HT1080 (cell line): ENCODE measurements at regions not wholly inside any gene's neighbourhood (a gene's known extent, or its start where the extent isn't known, plus 50 kb on each side); places are given as distances from the start of the nearest gene placed in this dataset.

Experiments used
- DNase-seq: peaks from one replicate; pipeline ENCODE4 v3.0.0-alpha.2; 2015; ENCODE audit warnings: low read depth

DNA sequence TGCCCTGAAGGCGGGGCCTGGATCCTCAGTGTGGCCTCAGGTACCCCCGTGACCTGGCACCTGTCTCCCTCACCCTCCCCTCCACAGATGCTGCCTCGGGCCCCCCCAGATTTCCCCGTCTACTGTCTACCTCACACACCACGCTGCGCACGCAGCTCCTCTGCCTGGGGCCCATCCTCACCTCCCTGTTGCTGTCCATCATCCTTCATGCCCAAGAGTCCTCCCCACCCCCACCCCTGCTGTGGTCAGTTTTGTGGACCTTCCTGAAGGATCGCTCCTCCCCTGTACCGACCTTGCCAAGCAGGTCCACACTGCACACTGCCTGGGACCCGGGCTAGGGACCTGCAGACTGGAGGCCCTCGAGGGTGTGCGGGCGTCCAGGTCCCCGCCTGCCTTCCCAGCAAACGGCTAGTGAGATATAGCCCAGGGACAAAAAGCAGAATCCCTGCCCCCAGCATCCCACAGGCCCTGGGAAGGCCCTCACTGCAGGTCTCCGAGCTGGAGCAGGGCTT, 197.4 kb upstream of the DIO3 start:
- no peak for DNase-seq

GRCh38 chr14:101364503-101365328, 196.6 kb upstream of the DIO3 start:
- no peak for DNase-seq

DNA sequence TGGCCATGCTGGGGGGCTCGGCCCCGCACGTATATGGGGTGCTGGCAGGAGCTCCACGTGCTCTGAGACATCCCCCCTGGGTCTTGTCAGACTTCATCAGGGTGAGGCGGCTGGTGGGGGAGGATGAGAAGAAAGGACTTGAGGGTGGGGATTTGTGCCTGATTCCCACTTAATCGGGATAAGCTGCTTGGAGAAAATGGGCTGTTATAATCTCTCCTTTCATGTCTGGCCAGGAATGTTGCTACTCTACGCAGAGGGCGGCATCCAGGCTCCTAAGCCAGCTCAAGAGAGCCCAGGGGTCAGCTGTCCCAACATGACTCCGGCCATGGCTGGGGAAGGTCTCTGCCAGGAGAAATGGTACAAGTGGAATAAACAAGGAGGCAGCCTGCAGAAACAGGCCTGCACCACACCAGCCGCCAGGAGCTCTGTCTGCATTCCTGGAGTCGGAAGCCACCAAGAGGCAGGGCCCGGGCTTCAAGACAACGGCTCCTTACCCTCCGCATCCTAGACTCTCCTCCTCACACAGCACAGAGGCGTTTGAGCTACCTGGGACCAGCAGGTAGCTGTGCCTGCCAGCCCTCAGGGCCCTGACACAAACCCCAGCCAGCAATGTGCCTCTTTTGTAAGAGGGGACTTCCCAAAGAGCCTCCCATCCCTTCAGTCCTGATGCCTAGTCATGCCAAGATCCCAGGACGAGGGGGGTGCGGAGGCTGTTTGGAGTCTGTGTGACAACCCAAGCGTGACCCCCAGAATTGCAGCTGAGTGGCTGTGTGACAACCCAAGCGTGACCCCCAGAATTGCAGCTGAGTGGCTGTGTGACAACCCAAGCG, 195.8 kb upstream of the DIO3 start:
- no peak for DNase-seq

DNA sequence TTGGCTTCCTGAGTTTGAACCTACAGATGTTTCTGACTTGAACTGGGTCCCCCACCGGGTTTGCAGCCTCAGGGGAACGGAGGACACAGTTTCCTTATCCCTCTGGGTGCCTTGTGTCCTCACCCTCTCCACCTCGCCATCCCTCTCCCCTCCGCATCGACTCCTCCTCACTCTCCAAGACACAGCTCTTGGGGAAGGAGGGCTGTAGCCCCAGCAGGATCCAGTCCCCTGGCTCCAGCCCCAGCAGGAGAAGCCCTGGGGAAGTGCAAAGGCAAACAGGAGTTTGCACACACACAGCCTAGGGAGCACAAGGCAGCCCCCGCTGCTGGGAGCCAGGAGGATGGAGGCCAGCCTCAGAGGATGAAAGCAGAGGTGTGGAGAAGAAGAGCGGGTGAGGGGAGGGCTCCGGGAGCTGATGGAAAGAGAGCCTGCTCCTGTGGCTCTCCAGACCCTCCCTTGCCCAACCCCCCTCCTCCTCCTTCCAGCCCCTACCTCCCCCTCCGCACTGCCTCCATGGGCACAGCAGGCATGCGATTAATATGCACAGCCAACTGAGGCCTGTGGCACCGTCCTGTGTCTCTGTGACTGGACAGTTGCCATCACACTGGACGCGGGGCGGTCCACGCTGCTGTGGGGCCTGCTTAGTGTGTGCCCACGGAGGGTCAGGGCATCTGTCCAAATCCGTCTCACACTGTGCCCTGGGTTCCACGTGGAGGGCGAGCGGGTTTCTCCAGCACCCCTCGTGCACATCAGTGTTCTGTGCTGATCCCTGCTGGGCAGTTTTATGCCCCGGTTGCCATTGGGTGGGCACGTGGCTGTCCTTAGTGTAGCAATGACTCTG, 193.7 kb upstream of the DIO3 start:
- no peak for DNase-seq

DNA sequence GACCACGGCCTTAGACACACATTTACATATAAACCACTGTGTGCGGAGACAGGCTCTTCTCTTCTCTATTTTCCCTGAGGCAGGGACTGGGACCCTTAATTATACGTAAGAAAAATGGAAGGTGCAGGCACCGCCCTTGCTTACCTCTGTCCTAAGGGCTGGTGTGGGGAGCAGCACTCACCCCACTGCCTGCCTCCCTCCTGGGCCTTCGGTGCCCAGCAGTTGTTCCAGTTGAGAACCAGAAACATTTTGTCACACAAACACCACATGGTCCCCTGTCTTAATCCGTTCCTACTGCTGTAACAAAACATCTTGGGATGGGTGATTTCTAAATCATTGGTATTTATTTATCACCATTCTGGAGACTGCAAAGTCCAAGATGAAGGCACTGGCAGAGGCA, 192.7 kb upstream of the DIO3 start:
- no peak for DNase-seq

- no peak for DNase-seq
These were observed 191.9 kb upstream of the DIO3 start for GRCh38 chr14:101369194-101369915.

- DNase-seq = no peak
These were observed 191.2 kb upstream of the DIO3 start for GRCh38 chr14:101369916-101370592.

- no peak for DNase-seq
These were observed 190.4 kb upstream of the DIO3 start for GRCh38 chr14:101370593-101371569.

GRCh38 chr14:101371799-101372793, 189.2 kb upstream of the DIO3 start:
- no peak for DNase-seq

- DNase-seq = no peak
These were observed 188.2 kb upstream of the DIO3 start for GRCh38 chr14:101372894-101373620.

- no peak for DNase-seq
These were observed 187.5 kb upstream of the DIO3 start for GRCh38 chr14:101373690-101374295.

DNA sequence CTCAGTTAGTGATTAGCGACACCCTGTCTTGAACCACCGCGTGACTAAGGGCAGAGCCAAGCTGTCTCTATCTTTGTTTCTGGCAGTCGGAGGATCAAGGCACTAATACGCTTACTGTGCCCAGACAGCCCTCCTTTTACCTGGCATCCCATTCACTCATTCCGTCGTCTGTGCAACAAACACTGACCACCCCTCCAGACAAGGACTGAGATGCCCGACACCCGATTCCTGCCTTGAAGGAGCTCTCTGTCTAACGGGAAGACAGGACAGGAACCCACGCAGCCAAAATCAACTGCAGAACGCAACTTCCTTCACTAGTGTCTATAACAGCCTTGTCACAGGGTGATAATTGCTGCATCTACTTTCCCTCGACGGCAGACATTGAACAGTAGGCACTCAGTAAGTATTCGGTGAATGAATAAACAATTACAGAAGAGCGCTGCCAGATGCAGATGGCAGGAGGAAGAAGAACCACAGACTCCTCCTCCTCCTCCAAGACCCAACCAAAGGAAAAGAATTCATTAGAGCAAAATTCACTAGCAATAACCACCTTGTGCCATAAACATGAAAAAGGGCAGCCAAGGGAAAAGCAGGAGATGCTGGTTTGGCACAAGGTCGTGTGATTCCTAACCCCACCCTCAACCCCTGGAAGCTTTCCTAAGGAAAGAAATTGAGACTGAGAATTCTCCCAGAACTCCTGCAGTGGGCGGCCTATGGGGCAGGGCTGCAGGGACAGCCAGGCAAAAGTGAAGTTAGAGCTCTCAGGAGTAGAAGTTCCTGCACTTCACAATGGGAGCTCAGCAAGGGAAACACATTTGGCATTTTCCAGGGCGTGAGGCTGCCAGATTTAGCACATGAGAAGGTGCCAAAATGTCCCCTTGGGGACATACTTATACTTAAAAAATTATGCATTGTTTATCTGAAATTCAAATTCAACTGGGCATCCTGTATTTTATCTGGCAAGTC, 186.6 kb upstream of the DIO3 start:
- no peak for DNase-seq

DNA sequence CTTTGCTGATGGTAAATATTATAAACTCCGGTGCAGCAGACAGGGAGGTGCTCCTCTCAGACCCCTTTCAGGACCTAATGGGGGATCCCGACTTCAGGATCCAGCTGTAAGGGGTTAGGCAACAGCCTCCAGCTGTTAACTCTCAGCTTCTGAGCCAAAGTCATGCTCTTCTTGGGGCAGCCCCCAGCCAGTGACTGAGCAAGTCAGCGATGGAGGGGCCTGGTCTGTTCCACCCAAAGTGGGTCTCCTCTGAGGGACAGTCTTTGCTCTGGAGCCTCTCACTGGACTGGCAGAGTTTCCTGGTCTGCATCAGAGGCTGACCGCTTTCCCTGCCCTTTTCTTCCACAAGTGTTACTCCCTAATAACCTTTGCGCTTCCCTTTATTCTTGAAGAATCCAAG, 184.2 kb upstream of the DIO3 start:
- no peak for DNase-seq

GRCh38 chr14:101379842-101380241, 181.5 kb upstream of the DIO3 start:
- DNase-seq = no peak

DNA sequence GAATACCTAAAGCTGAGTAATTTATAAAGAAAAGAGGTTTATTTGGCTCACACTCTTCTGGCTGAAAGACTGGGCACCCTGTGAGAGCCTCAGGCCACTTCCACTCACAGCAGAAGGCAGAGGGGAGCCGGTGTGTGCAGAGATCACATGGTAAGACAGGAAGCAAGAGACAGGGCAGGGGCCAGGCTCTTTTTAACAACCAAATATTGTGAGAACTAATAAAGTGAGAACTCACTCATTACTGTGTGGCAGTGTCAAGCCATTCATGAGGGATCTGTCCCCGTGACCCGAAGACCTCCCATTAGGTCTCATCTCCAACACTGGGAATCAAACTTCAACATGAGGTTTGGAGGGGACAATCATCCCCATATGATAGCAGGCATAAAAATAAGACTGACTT, 180.8 kb upstream of the DIO3 start:
- DNase-seq = no peak
